ENCODE measurements at regions not wholly inside any gene's neighbourhood (a gene's known extent, or its start where the extent isn't known, plus 50 kb on each side); places are given as distances from the start of the nearest gene placed in this dataset.

DNA sequence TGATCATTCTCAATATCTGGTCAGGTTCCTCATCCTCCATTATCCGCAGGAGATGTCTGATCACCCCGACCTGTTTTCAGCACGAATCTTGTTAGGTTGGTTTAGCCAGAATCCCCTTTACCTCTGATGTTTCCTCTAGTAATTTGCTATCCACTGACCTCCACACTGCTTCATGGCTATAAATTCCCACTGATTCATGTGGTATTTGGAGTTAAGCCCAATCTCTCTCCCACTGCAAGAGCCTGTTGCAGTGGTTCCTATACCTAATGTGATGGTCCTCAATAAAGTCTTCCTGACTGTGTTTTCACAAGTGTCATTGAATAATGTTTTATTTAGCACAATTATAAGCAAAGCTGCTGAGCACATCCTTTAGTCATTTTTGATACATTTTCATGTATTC lies 124.8 kb upstream of the CNTN3 start:
- no peaks in the 10 kb centered on the region for H3K23me2 ChIP-seq (ENCODE audit: insufficient read length, low read depth, low read length, poor library complexity, severe bottlenecking)
- H4K5ac ChIP-seq (ENCODE audit: insufficient read length, low read depth, low read length) = no peak overlapping the region
- Mint-ChIP-seq H3K27me3 (ENCODE audit: low read depth) (no peaks in the 10 kb centered on the region), H3K27ac (no peak overlapping the region; a peak in 1 of 7 replicates), H3K36me3 (ENCODE audit: insufficient read depth in 1 of 3, low read depth in 3 of 3) (no peaks in the 10 kb centered on the region), H3K9me3 (no peaks in the 10 kb centered on the region), H3K4me3 (no peak overlapping the region), H3K4me1 (peaks cover 5 to 6% of the 10 kb centered on the region in 2 experiments)
- H2AFZ ChIP-seq (ENCODE audit: low read length) = no peak overlapping the region
- no peak overlapping the region for H4K8ac ChIP-seq (replicated peaks; ENCODE audit: insufficient read length, low read depth, low read length)
- no peak for DNase-seq
- no CpG with 5 or more reads among the region's 3 CpGs for WGBS (ENCODE audit: extremely low coverage, insufficient read length, low lambda C conversion rate)
- no peak overlapping the region for H2BK20ac ChIP-seq (ENCODE audit: low read depth, low read length, poor library complexity, severe bottlenecking)
- H3K56ac ChIP-seq (ENCODE audit: insufficient read length, low read depth, low read length) = no peak overlapping the region
- H3T11ph ChIP-seq (ENCODE audit: low read length) = no peak overlapping the region
- no peak overlapping the region for H3K18ac ChIP-seq (ENCODE audit: insufficient read length, low read depth, low read length)
- no peak overlapping the region for H3K23ac ChIP-seq (ENCODE audit: insufficient read length, low read depth, low read length)
- TF ChIP-seq CTCF (conservative IDR thresholded peaks at IDR 0.05) = no peak
- H3K27ac ChIP-seq (ENCODE audit: insufficient read length, low read depth, low read length) = no peak overlapping the region
- no peaks in the 10 kb centered on the region for H3K79me1 ChIP-seq (ENCODE audit: insufficient read depth, low read depth, low read length, poor library complexity, severe bottlenecking)
- no peak overlapping the region for H2BK5ac ChIP-seq (ENCODE audit: insufficient read length, low read length)
- H3K9me3 ChIP-seq (ENCODE audit: control insufficient read depth, low read depth, low read length) = no peaks in the 10 kb centered on the region
- H3K79me2 ChIP-seq (ENCODE audit: insufficient read depth, low read length) = no peaks in the 10 kb centered on the region
- H2BK12ac ChIP-seq (ENCODE audit: insufficient read length, low read depth, low read length) = no peak overlapping the region
- no peak overlapping the region for H2BK15ac ChIP-seq (ENCODE audit: low read depth, low read length)
- no peak overlapping the region for H2BK120ac ChIP-seq (ENCODE audit: low read depth, low read length, poor library complexity, severe bottlenecking)
- H3K27me3 ChIP-seq (ENCODE audit: insufficient read depth, low read length) = no peaks in the 10 kb centered on the region
- no peaks in the 10 kb centered on the region for H4K20me1 ChIP-seq (ENCODE audit: control insufficient read depth, insufficient read depth, insufficient read length)
- H2AK5ac ChIP-seq (ENCODE audit: insufficient read length, low read length) = no peak overlapping the region
- H3K4ac ChIP-seq (ENCODE audit: low read depth, low read length) = no peak overlapping the region
- H3K14ac ChIP-seq (ENCODE audit: insufficient read depth, low read length) = no peak overlapping the region
- peaks cover 3% of the 10 kb centered on the region; the same call in 1 of the 2 replicates for H3K4me1 ChIP-seq (ENCODE audit: insufficient read depth, low read length)
- H4K91ac ChIP-seq (ENCODE audit: insufficient read length, low read depth, low read length) = no peak overlapping the region
- no peak overlapping the region for H3K9ac ChIP-seq (ENCODE audit: extremely low read depth, insufficient read length, low read length)
- H3K4me2 ChIP-seq (ENCODE audit: insufficient read depth, insufficient read length, low read length) = no peak overlapping the region

Data from H9 (cell line).